ENCODE measurements at regions not wholly inside any gene's neighbourhood (a gene's known extent, or its start where the extent isn't known, plus 50 kb on each side); places are given as distances from the start of the nearest gene placed in this dataset.
A peak's percentile ranks its signal among the peaks of the same experiment; 100 is the strongest.

DNA sequence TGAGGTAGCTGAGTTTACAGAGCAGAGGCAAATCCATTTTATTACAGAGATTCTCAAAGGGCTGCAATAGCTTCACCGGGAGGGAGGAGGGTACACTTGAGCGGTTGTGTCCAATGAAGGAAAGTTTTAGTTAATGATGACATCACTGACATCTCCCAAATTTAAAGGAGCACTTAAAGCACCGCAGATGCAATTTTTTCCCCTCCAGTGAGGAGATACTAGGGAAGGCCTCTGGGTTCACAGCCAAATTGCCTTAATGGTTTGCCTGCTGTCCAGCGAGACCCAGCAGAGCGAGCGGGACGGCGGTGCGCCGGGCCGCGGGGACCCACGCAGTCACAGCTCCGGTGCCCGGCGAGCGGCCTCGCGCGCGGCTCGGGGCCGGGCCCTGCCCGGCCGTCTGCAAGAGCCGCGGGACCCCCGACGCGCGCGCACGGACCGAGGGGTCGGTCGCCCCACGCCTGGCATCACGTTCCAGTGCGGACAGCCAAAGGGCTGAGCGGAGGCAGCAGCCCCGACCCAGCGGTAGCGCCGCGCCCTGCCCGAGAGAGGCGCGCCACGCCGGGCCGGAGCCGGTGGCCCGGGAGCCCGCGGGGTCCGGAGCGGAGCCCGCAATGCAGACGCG, 160.5 kb upstream of the CHRNA7 start:
- no peak for DNase-seq (ENCODE audit: low read depth, low spot score)

DNA sequence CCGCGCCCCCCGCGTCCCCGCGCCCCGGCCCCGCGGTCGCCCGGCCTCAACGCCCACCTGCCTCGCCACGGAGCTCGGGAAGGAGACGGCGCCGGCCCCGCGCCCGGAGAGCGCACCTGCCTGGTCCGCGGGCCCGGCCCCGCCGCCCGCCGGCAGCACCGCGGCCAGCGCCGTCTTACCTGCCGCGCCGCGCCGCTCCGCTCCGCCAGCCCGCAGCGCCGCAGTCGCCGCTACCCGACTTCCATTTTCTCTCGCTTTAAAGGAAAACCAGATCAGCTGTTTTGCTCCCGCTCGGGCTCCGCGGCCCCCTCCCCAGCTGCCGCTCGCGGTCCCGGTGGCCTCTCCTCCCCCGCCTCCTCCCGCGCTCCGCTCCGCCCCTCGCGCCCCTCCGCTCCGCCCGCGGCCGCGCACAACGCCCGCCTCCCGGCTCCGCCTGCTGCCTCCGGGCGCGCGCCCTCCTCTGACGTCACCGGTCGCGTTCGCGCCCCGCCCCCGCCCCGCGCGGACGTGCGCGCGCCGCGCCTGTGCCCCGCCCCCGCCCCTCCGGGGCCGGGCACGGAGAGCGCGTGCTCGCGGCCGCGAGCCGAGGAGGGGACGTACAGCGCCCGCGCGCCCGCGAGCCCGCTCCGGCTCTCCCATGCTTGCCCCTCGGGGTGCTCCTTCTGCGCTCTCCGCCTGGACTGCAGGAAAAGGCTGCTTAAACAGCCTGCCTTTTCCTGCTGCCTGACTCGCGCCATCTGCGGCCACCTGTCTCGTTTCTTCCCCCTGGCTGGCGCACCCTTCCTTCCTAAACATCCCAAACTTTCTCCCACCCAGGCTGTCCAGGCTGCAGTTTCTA, 159.8 kb upstream of the CHRNA7 start, which contains the start of gene OTUD7A:
TSS of gene OTUD7A (minus strand) at position 346 of the 838 bp plus-strand sequence.
- DNase-seq (ENCODE audit: low read depth, low spot score) = peak; percentile 20

DNA sequence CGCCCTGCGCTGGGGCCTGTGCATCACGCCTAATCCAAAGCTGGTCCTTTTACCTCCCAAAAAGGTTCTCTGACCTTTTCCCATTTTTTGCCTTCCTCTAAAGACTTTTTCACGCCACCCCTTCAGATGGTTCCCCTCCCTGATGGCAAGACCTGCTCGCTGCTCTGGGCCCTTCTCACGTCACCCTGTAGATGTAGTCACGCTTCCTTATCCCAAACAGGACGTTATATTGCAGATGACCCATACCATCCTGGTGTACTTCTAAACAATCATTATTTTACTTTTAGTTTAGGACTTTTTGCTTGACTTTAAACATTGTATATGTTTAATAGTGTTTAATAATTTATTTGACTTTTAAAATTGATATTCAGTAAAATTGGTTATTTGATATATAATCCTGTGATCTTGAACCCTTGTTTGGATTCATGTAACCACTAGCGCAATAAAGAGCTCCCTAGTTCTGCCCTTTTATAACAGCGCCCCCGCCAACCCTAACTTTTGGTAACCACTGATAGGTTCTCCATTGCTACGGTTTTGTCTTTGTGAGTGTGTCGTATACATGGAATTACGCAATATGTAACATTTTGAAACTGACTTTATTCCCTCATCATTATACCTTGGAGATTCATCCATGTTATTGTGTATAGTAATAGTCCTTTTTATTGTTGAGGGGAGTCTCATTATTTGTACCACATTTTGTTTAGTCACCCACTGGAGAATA, 159.0 kb upstream of the CHRNA7 start:
- DNase-seq (ENCODE audit: low read depth, low spot score) = no peak

DNA sequence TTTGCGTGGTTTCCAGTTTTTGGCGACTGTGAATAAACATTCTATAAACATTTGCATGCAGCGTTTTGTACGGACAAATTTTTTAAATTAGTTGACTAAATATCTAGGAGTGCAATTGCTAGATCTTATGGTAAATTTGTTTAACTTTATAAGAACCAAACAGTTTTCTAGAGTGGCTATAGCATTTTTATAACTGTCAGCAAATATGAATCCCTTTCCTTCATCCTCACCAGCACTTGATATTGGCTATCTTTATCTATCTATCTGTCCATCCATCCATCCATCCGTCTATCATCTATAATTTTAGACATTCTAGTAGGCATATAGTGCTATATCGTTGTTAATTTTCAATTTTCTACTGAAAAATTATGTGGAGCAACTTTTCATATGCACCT, 158.4 kb upstream of the CHRNA7 start:
- DNase-seq (ENCODE audit: low read depth, low spot score) = no peak

DNA sequence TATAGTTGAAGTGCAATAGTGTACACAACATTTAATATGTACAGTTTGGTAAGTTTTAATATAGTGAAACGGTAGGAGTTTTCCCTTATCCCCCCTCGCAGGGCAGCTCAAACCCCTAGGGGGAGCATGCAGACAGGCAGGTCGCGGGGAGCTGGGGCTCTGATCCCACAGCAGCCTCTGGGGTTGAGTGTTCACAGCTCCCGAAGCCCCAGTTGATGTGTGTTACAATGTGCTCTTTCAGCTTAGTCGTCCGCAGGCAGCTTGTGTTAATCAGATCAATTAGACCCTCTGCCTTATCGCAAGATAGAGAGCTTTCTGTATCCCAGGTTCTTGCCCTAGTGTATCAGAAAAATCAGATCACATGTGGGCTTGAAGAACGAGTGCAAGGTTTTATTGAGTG, 143.1 kb upstream of the CHRNA7 start:
- DNase-seq (ENCODE audit: low read depth, low spot score) = no peak

DNA sequence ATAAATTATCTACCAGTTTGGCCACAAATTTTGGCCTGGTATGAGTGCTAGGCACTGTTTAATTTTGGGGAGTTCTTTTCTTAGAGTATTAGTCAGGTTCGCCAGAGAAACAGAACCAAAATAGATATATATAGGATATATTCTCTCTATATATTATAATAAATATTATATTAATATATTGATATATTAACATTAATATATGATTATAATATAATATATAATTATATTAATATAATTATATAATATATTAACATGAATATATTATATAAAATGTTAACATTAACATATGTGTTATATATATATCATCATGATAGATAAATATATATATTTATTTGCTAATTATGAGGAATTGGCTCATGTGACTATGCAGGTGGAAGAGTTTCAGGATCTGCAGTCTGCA, 137.8 kb upstream of the CHRNA7 start:
- DNase-seq (ENCODE audit: low read depth, low spot score) = no peak

DNA sequence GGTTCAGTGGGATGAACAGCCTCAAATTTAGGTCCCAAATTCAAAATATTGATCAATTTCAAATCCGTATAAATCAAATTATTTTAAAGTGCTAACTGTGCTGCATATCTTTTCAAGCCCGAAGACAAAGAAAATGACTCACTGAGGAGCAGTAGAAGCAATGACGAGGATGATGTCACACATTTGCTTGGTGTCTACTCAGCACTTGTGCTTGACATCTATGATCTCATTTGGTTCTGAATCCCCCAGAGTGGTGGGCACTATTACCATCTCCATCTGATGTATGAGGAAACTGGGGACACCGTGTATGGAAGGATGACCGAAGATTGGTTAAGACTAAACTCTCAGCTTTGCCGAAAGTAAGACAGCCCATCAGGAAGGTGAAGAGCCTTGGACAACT, 136.5 kb upstream of the CHRNA7 start:
- DNase-seq (ENCODE audit: low read depth, low spot score) = no peak

DNA sequence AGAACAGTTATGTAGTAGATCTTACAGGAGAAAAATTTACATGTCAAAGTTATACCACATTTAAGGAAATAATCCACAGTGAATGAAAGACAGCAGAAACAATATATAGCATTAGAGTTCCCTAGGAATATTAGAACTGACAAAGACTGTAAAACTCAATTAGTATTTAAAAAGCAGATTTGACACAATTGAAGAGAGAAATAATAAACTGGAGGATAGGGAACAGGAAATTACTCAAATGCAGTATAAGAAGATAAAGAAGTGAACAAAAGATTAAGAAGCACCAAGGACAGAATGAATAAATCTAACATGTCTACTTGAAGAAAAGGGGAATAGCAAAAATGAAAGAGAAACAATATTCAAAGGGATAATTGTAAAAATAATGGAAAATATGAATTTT, 132.6 kb upstream of the CHRNA7 start:
- no peak for DNase-seq (ENCODE audit: low read depth, low spot score)

DNA sequence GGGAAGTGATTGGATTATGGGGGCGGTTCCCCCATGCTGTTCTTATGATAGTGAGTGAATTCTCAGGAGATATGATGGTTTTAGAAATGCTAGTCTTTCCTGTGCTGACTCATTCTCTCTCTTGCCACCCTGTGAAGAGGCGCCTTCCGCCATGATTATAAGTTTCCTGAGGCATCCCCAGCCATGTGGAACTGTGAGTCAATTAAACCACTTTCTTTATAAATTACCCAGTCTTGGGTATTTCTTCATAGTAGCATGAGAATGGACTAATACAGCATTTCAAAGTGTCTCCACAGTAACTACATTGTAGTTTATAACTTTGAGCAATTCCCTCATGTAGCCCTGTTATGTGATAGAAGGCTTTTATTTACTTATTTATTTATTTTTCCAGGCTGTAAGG, 128.8 kb upstream of the CHRNA7 start:
- DNase-seq (ENCODE audit: low read depth, low spot score) = no peak

DNA sequence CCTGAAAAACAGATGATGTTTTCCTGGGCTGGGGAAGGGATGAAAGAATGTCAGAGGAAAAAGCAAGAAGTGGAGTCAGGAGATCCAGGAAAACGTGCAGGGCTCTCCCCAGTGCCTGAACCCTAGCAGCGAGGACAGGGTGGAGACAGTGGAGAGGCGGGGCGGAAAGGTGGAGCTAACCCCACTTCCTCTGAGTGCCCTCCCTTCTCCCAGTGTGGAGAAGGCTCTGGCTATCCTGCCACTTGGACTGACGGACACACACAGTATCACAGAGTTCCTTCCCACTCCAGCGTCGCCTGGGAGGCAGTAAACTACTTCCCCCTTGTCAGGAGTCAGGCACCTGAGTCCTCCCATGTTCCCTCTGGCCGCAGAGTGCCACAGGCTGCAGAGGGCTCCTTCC, 125.3 kb upstream of the CHRNA7 start:
- no peak for DNase-seq (ENCODE audit: low read depth, low spot score)

DNA sequence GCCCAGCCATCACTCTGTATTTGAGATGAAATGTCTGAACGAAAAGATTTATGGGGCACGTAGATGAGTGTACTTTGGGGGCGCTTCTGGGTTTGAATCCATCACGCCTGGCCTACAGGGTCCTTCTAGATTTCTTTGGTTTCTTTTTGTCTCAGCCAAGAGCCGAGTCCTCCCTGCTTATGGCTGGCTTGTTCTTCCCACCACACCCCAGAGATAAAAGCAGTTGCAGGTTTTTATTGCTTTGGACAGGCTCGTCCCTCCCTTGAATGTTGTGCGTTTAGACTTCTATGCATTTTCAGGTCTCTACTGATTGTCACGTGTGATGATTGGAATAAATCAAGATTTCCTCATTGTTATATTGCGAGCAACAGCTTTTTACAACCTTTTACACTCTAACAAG, 104.8 kb upstream of the CHRNA7 start:
- no peak for DNase-seq (ENCODE audit: low read depth, low spot score)

DNA sequence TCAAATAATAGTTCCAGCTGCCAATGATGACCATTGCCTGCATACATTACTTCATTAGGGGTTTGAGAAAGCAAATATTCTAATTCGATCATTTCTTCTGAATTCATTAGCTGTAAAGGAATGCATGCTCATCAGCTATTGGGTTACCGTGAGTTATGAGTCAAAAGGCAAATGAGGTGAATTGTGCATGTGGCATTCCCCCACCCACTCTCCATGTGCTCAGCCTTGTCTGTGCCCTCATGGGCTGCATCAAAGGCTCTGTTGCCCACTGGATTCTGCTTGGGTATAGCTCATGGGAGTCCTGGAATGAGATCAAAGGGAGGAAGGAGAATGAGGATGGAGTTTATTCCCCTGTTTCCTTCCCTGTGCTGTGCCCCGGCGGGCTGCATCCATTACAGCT, 99.3 kb upstream of the CHRNA7 start:
- no peak for DNase-seq (ENCODE audit: low read depth, low spot score)

DNA sequence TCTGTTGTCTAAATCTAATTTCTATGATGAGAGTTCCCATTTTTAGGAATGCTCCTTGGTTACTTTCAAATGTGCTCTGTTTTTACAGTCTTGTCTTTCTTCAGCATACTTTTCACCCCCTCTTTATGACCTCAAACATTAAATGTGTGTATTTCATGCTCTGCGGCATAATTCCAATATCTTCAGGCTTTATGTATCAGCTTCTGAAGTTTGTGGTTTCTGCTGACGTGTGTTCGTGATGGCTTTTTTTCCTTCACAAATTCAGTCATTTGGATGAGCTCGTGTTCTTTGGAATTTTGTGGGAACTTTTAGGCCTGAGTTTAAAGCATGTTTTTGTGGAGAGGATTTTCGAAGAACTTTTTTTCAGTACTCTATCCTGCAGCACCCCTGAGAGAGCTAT, 97.7 kb upstream of the CHRNA7 start:
- no peak for DNase-seq (ENCODE audit: low read depth, low spot score)

DNA sequence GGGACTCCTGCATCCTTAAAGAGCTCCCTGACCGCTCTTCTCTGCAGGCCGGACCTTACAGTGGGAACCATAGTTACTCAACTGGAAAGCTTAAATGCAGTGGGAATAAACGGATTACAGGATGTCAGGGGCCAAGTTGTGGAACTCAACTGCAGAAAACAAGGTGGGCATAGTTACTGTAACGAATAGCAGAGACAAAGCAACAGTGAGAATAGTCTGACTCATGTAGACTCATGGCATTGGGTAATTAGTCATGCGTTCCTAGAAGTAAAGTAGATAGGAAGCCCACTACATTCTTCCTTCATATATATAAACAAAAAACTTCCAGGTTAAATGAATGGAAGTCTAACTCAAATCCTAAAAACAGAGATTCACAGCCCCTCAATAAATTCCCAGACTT, 95.5 kb upstream of the CHRNA7 start:
- no peak for DNase-seq (ENCODE audit: low read depth, low spot score)

DNA sequence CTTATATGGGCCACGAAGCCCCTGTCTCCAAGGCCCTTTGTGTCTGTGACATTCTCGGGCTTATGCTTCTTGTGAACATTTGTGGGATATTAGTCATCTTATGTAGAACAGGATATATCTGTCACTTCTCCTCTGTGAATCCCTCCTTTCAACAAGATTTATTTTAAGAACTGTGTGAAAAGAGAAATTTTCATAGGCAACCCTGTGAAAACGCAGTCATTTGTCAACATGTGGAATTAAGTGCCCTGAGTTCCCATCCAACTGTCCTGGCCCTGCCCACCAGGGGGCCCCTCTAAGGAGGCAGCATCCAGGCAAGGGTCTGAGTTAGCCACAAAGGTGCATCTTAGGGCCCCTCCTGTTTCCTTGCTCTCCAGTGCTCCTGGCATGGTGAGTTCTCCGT, 76.8 kb upstream of the CHRNA7 start:
- DNase-seq (ENCODE audit: low read depth, low spot score) = no peak

DNA sequence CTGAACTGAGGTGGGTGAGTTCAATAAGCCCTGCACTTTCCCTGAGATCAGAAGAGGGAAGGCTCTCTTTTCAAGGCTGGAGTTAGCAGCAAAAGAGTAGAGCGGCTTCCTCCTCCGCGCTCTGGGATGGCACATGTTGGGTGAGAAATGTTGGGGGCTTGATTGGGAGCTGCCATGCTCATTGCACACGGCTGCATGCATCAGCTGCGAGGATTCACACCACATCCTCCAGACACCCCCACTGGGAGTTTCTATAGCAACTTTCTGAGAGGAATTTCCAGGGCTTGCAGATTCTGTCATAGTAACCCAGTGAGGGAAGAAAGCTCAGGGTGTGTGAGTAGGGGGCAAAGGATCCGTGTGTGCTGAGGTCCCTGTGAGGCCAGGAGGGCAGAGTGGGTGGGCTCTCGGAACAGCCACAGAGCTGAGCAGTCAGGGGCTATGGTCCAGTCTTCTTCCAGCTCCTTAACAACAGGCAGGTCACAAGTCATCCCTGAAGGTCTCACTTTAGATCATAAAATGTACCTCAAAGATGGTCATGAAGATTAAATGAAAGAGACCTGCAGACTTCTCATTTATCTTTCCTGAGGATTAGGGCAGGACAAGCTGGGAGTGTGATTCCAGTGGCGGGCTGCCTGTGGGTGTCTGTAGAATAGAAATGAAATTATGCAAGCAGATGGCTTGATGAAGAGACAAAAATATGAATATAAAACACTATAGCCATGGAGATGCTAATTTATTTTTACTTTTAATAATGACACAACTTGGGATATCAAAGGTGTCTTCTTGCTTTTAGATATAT, 75.7 kb upstream of the CHRNA7 start:
- DNase-seq (ENCODE audit: low read depth, low spot score) = no peak

DNA sequence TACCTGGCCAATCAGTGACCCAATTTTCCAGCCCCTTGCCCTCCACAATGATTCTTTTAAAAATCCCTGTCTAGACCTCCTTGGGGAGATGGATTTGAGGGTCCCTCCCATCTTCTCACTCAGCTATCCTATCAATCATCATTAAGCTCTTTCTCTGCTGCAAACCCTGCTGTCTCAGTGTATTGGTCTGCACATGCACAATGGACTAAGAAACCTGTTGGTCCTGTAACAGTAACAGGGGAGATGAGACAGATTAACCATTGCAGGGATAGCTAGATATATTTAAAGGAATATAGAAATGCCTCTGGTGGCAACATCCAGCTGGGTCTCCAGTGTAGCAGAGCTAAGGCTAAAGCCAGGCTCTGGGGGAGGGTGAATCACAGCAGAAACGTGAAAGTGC, 74.6 kb upstream of the CHRNA7 start:
- no peak for DNase-seq (ENCODE audit: low read depth, low spot score)

DNA sequence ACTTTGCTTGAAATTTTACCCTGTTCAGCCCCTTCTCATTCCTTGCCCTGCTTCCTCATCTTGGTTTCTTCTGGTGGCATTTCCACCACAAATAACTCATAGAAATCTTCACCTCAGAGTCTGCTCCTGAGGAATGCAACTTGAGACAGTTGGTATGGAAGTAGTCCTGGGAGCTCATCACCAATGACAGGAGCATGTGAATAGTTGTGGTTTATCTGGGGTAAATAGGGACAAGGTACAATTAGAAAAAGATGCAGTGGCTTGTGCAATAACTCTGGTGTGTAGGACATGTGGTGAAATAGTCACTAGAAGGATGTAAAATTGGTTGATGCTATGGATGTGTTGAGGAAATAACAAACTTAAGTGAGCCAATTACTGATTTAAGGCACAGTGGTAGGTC, 72.7 kb upstream of the CHRNA7 start:
- no peak for DNase-seq (ENCODE audit: low read depth, low spot score)

DNA sequence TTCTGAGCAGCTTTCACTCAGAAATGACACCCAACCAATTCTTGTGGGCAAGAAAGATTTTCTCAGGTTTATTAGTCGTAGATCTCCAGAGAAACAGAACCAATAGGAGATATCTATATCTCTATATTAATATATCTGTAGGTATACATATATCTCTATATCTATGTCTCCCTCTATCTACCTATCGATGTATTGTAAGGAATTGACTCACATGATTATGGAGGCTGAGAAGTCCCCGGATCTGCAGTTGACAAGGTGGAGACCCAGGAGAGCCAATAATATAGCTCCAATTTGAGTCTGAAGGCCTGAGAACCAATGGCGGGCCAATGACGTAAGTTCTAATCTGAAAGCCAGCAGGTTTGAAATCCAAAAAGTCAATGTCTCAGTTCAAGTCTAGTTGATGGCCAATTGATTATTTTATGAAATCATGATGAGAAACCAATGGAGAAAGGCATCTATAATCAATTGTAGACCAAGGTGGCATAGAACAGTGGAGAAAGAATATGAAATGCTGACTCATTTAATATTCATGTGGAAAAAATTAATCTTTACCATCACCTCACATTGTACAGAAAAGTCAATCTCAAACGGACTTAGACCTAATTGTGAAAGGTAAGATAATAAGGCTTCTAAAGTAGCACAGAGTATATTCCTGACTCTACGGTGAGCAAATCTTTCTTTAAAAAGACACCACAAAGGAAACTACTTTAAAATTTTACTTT, 65.6 kb upstream of the CHRNA7 start:
- no peak for DNase-seq (ENCODE audit: low read depth, low spot score)

DNA sequence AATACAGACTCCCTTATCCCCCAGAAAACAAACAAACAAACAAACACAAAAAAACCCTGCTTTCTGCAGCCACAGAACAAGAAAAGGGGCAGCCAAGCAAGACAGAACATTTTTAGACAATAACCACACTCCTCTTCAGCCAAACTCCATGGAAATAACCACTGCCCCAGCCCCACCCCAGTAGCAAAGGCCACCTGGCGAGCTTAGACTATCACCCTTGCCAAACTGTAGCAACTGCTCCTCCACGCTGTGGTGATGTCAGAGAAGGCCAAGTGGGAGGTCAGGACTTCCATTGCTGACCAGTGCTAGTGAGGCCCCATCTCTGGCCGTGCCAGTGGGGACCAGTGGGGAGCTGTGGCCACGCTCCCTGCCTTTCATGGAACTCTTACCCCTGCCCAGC, 60.3 kb upstream of the CHRNA7 start:
- DNase-seq (ENCODE audit: low read depth, low spot score) = no peak

DNA sequence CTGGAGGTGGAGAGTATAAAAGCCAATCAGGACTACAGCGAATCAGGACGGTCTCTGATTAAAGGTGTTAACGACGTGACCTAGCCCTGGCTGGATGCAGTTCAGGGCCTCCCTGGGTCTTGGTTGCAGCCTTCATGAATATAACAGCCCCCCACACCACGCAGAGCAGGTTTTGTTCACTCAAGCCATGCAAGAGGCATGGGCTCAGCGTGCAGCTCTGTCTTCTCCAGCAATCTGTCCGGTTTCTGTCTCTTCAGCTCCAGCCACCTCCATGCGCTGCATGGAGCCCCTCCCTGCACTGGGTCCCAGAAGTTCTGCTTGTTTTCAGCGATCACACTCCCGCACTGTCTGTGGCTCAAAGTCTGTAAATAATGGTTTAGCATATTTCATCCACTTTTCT, 57.1 kb upstream of the CHRNA7 start:
- DNase-seq (ENCODE audit: low read depth, low spot score) = no peak

All from pulmonary artery endothelial cell (primary cell).